ENCODE measurements at regions not wholly inside any gene's neighbourhood (a gene's known extent, or its start where the extent isn't known, plus 50 kb on each side); places are given as distances from the start of the nearest gene placed in this dataset.

DNA sequence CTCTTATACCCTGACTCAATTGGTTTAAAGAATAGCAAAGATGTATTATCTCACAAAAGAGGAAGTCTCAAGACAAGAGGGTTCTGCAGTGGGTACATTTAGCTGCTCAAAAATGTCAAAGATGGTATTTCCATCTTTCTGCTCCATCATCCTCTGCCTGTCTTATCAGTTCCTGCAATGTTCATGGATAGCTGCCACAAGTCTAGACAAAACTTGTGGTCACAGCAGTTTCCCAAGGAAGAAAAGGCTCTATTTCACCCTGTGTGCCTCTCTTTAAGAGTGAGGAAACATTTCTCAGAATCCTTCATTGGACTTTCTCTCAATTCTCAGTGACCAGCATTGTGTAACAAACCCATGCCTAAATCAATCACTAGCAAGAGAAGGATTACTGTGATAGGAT is 634.2 kb upstream of the AUTS2 start:
- TF ChIP-seq, protein P1, sequence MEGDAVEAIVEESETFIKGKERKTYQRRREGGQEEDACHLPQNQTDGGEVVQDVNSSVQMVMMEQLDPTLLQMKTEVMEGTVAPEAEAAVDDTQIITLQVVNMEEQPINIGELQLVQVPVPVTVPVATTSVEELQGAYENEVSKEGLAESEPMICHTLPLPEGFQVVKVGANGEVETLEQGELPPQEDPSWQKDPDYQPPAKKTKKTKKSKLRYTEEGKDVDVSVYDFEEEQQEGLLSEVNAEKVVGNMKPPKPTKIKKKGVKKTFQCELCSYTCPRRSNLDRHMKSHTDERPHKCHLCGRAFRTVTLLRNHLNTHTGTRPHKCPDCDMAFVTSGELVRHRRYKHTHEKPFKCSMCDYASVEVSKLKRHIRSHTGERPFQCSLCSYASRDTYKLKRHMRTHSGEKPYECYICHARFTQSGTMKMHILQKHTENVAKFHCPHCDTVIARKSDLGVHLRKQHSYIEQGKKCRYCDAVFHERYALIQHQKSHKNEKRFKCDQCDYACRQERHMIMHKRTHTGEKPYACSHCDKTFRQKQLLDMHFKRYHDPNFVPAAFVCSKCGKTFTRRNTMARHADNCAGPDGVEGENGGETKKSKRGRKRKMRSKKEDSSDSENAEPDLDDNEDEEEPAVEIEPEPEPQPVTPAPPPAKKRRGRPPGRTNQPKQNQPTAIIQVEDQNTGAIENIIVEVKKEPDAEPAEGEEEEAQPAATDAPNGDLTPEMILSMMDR (IDR thresholded peaks at IDR 0.05): no peak
- no peak for TF ChIP-seq POLR2A (IDR thresholded peaks at IDR 0.05)
